MG63 (cell line): ENCODE measurements at regions not wholly inside any gene's neighbourhood (a gene's known extent, or its start where the extent isn't known, plus 50 kb on each side); places are given as distances from the start of the nearest gene placed in this dataset.

ENCODE experiments used
- DNase-seq: peaks from one replicate; pipeline ENCODE4 v3.0.0-alpha.2; 2020
- H3K27me3 ChIP-seq: fragments of 250-450 bp; sonication (Bioruptor Pico); 2 replicates; pipeline ENCODE4 v1.5.1; 2020; ENCODE audit warnings: mild to moderate bottlenecking, moderate library complexity
- H3K36me3 ChIP-seq: fragments of 250-450 bp; sonication (Bioruptor Pico); 2 replicates; pipeline ENCODE4 v1.5.1; 2020; ENCODE audit warnings: mild to moderate bottlenecking, moderate library complexity
- H3K4me3 ChIP-seq: fragments of 250-450 bp; sonication (Bioruptor Pico); 2 replicates; pipeline ENCODE4 v1.5.1; 2020; ENCODE audit warnings: mild to moderate bottlenecking, moderate library complexity
- H3K9me3 ChIP-seq: fragments of 250-450 bp; sonication (Bioruptor Pico); 2 replicates; pipeline ENCODE4 v1.5.1; 2020; ENCODE audit warnings: mild to moderate bottlenecking, moderate library complexity

DNA sequence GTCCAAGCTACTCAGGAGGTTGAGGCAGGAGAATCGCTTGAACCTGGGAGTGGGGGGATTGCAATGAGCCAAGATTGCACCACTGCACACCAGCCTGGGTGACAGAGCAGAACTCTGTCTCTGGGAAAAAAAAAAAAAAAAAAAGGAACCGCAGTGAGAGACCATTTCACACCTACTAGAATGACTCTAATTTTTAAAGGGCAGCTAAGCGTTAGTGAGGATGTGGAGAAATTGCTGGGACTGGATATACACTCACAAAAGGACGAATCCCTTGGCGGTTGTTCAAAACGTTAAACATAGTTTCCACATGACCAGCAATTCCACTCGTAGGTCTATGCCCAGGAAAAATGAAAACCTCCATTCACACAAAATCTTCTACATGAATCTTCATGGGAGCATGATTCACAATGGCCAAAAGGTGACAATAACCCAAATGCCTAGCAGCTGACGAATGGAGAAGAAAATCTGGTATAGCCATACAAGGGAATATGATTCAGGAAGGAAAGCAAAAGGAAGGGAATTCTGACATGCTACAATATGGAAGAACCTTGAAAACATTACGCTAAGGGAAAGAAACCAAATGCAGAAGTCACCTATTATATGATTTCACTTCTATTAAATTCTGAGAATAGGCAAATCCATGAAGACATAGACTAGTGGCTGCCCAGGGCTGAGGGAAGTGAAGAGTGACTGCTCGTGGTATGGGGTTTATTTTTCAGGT lies 127.0 kb downstream of the CHSY1 start:
- Histone ChIP-seq H3K36me3 (no peaks in the 10 kb centered on the region), H3K4me3 (no peak overlapping the region), H3K27me3 (no peaks in the 10 kb centered on the region), H3K9me3 (no peaks in the 10 kb centered on the region)
- peak; percentile 46 for DNase-seq

DNA sequence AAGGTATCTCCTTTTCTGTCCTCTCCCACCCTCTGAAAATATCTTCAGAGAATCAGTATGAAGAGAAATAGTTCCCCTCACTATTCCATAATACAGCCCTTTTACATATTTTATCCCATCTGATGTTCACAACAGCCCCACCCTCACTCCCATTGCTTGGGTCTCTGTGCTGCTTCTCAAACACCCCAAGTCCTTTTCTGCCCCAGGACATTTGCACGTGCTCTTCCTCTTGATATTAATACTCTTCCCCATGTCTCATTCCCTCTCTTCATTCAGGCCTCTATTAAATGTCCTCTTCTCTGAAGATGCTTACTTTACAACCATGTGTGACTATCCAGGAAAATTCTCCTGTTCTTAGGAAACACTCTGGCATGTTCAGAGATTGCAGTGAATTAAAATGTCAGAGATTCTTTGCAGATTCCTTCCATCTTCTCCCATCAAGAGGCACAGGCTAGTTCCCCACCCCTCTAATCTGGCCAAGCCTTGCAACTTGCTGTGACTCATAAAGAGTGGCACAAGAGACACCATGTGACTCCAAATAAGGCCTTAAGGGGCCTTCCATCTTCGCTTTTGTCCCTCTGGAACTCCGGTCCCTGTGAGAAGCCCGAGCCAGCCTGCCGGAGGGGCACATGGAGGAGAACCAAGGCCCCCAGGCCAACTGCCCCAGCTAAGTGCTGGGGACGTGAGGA lies 128.5 kb downstream of the CHSY1 start:
- no peak for DNase-seq
- Histone ChIP-seq H3K27me3 (no peaks in the 10 kb centered on the region), H3K36me3 (no peaks in the 10 kb centered on the region), H3K4me3 (no peak overlapping the region), H3K9me3 (no peaks in the 10 kb centered on the region)

DNA sequence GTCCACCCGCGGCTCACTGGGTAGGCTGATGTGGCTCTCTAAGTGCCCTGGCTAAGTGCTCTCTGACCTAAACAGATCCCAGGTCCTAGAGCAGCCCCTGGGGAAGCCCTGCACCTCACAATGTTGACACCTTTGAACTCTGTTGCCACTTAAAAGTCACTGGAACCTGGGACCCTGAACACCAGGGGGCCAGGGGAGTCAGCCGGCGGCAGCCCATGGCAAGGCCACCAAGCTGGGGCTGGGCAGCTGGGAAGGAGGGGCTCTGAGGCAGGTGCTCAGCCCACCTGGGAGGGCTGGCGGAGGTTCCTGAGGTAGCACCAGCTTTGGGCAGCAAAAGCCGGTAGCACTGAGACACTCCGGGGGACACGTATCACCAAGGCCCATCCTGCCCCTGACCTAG lies 129.0 kb downstream of the CHSY1 start:
- Histone ChIP-seq H3K4me3 (no peak overlapping the region), H3K27me3 (no peaks in the 10 kb centered on the region), H3K36me3 (no peaks in the 10 kb centered on the region), H3K9me3 (no peaks in the 10 kb centered on the region)
- DNase-seq = no peak

DNA sequence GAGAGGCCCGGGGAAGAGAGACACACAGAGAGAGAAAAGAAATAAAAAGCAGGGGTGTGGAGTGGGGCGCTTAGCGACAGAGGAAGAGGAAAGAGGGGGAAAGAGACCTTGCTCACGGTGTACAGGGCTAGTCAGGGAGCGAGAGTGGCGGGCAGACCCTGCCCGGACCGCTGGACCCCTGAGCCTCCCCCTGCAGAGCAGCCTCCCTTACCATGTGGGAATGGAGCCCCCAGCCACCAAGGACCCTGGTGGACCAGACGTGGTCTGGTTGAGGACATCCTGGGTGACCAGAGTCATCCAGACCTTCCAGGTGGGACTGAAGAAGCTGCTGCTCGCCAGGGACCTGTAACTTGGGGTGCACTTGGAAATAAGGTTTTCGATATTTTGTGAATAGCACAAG lies 129.6 kb downstream of the CHSY1 start:
- DNase-seq = no peak
- Histone ChIP-seq H3K36me3 (no peaks in the 10 kb centered on the region), H3K4me3 (no peak overlapping the region), H3K27me3 (no peaks in the 10 kb centered on the region), H3K9me3 (no peaks in the 10 kb centered on the region)

DNA sequence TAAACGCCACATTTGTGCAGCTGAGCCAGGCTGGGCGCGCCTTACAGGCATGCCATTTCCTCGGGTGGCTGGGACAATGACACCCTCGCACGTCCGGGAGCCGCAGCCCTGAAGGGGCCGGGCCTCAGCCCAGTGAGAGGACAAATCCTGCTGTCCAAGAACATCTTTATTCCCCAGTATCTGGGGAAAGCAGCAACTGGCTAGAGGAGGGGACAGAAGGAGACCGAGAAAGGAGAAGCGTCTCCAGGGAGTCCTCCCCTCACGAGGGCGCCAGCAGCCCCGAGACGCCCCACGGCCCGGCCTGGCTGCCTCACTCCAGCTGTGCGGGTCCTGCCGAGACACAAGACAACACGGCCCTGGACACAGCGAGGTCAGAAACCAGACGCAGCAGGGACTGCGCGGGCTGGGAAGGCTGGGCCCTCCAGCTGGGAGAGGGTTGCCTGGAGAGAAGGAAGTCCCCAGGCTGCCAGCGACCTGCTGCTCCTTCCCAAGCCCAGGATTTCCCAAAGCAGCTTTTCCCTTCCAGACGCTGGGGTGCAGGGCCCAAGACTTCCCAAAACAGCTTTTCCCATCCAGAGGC lies 130.2 kb downstream of the CHSY1 start:
- DNase-seq = peak; percentile 66
- Histone ChIP-seq H3K27me3 (no peaks in the 10 kb centered on the region), H3K36me3 (no peaks in the 10 kb centered on the region), H3K9me3 (no peaks in the 10 kb centered on the region), H3K4me3 (no peak overlapping the region)

DNA sequence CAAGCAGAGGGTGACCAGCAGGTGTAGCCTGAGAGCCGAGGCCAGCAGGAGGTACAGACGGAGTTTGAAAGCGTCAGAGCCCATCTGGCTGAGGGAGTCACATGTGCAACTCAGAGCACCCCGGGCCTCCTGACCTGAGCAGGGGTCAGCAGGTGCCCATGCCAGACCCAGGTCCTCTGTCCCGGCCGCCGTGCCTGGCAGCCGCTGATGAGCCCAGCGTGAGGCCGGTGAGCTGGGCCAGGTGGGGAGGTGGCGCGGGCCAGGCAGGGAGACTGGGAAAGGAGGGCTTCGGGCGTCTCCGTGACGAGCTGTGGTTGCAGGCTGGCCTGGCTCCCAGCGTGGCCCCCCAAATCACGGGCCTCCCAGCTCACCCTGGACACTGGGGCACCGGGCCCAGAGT lies 130.9 kb downstream of the CHSY1 start:
- no peaks in the 10 kb centered on the region for H3K36me3 ChIP-seq
- H3K4me3 ChIP-seq = no peak overlapping the region
- no peaks in the 10 kb centered on the region for H3K27me3 ChIP-seq
- H3K9me3 ChIP-seq = no peaks in the 10 kb centered on the region
- no peak for DNase-seq

DNA sequence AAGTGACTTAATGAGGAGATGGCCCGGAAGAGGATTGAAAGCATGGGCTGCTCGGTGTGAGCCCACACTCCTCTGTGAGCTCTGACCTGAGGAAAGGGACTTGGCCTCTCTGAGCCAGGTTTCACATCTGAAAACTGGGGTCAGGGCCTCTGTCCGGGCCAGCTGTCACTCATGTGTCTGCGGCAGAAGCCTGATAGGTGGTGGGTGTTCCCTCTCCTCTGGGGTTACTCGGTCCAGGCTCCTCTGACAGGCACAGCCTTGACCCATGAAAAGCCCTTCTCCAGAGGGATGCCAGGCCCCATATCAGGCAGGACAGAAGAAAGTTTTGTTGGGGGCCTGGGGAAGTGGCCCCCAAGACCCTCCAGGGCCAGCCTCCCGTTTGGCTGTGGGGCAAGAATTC lies 131.4 kb downstream of the CHSY1 start:
- DNase-seq = no peak
- Histone ChIP-seq H3K4me3 (no peak overlapping the region), H3K9me3 (no peaks in the 10 kb centered on the region), H3K27me3 (no peaks in the 10 kb centered on the region), H3K36me3 (no peaks in the 10 kb centered on the region)
